ENCODE measurements at regions not wholly inside any gene's neighbourhood (a gene's known extent, or its start where the extent isn't known, plus 50 kb on each side); places are given as distances from the start of the nearest gene placed in this dataset.

DNA sequence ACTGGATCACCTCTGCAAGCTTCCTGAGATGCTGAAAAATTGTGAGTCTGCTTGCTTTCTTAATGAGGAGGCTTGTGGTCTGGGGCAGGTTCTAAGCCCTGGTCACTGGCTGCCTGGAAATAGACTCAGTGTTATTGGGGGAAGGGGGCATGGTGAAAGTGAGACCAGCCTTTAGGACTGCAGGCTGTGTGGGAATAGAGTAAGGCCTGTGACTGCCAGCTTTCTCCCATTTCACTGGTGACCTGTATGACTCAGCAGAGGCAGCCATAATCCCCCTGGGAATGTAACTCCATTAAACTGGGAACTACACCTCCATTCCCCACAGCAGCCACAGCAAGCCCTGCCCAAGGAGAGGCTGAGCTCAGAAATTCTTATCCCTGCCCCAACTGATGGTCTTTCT lies 55.9 kb upstream of the IL15 start:
- TF ChIP-seq, protein P1, sequence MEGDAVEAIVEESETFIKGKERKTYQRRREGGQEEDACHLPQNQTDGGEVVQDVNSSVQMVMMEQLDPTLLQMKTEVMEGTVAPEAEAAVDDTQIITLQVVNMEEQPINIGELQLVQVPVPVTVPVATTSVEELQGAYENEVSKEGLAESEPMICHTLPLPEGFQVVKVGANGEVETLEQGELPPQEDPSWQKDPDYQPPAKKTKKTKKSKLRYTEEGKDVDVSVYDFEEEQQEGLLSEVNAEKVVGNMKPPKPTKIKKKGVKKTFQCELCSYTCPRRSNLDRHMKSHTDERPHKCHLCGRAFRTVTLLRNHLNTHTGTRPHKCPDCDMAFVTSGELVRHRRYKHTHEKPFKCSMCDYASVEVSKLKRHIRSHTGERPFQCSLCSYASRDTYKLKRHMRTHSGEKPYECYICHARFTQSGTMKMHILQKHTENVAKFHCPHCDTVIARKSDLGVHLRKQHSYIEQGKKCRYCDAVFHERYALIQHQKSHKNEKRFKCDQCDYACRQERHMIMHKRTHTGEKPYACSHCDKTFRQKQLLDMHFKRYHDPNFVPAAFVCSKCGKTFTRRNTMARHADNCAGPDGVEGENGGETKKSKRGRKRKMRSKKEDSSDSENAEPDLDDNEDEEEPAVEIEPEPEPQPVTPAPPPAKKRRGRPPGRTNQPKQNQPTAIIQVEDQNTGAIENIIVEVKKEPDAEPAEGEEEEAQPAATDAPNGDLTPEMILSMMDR (conservative IDR thresholded peaks at IDR 0.05; ENCODE audit: low read depth, low read length): no peak
- TF ChIP-seq EZH2 (IDR thresholded peaks at IDR 0.05; ENCODE audit: borderline replicate concordance, low read depth, low read length, poor library complexity, severe bottlenecking): no peak

Measured in A673 (cell line).